ENCODE measurements at regions not wholly inside any gene's neighbourhood (a gene's known extent, or its start where the extent isn't known, plus 50 kb on each side); places are given as distances from the start of the nearest gene placed in this dataset.

DNA sequence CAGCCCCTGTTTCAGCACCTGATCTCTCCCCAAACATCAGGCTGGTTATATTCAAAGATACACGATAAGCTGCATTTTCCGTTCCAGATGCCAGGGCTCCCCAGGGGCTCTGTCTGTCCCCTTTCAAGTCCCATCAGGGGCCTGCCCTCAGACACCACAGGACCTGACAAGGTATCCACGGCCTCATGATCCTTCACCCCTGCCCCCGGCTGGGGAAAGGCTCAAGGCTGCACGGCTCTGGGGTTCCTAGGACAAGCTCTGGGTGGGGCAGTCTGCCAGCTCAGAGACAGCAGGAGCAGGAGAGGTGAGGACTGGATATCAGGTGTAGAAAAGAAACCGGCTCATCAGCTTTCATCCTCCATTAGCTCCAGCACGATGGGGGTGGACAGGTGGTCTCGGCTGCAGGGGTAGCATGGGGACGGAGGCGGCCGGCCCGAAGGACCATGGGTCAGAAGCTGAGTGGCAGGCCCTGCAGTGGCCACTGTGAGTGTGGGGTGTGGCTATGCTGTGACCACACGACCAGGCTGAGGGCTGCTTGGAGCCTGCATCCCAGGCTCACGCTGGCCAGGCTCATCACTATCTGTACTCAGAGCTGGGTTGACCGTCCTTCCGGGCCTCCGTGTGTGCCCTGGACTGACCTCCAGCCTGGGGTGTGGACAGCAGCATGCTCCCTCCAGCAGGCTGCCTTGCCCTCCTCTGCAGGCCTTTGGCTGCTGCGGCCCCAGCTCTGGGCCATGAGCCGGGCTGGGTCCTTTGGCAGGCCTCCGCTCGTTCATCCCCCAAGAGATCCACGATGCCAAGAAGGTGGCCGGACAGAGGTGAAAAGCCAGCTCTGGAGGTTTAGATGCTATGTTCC lies 386.2 kb downstream of the THBS2 start:
- no peaks in the 10 kb centered on the region for H3K36me3 ChIP-seq (replicated peaks in 1 of 2; ENCODE audit: control insufficient read depth in 2 of 2, insufficient read depth in 2 of 2, low read length in 2 of 2)
- H3K4me3 ChIP-seq (ENCODE audit: low read length in 2 of 2): no peak overlapping the region
- H2BK15ac ChIP-seq (ENCODE audit: low read length): no peak overlapping the region
- H2BK12ac ChIP-seq (ENCODE audit: low read length): no peak overlapping the region
- H4K91ac ChIP-seq (ENCODE audit: low read depth, low read length, poor library complexity): no peak overlapping the region
- H2BK5ac ChIP-seq (ENCODE audit: low read length): no peak overlapping the region
- peaks cover 0 to 4% (median 0%) of the 10 kb centered on the region in 3 experiments for H3K27me3 ChIP-seq (ENCODE audit: control insufficient read depth in 3 of 3, insufficient read depth in 3 of 3, low read depth in 1 of 3, low read length in 3 of 3)
- peak overlapping the region; percentile 73 for H2AK5ac ChIP-seq (ENCODE audit: low read depth, low read length)
- H3K4me2 ChIP-seq (ENCODE audit: insufficient read depth, low read length, poor library complexity, severe bottlenecking): no peak overlapping the region
- no peaks in the 10 kb centered on the region for H3K79me1 ChIP-seq (ENCODE audit: low read depth, low read length)
- peak overlapping the region; percentile 74 for H3K18ac ChIP-seq (ENCODE audit: low read length)
- DNase-seq (ENCODE audit: low spot score): no peak
- no peak overlapping the region for H3K4ac ChIP-seq (ENCODE audit: low read length)
- H2BK120ac ChIP-seq (ENCODE audit: low read depth, low read length): no peak overlapping the region
- peak overlapping the region; percentile 63 for H3K14ac ChIP-seq (ENCODE audit: low read length)
- H2AFZ ChIP-seq (ENCODE audit: low read length): no peak overlapping the region
- peak overlapping the region; percentile 74 for H3K9ac ChIP-seq (ENCODE audit: low read depth, low read length, poor library complexity)
- H4K8ac ChIP-seq (ENCODE audit: low read depth, low read length): no peak overlapping the region
- WGBS, 2 donors (ENCODE audit: extremely low coverage in 2 of 2, insufficient read length in 2 of 2, insufficient replicate concordance in 1 of 2): no CpG with 5 or more reads among the region's 23 CpGs
- peaks cover 0 to 2% of the 10 kb centered on the region in 2 donors for H3K9me3 ChIP-seq (replicated peaks in 1 of 2; ENCODE audit: control insufficient read depth in 2 of 2, insufficient read depth in 1 of 2, low read depth in 1 of 2, low read length in 2 of 2)
- H3K27ac ChIP-seq (replicated peaks; ENCODE audit: low read length): no peak overlapping the region
- no peak overlapping the region for H3K23ac ChIP-seq (ENCODE audit: low read depth, low read length, poor library complexity)
- H3K4me1 ChIP-seq (ENCODE audit: control insufficient read depth in 2 of 2, insufficient read depth in 1 of 2, low read depth in 1 of 2, low read length in 2 of 2): no peaks in the 10 kb centered on the region

DNA sequence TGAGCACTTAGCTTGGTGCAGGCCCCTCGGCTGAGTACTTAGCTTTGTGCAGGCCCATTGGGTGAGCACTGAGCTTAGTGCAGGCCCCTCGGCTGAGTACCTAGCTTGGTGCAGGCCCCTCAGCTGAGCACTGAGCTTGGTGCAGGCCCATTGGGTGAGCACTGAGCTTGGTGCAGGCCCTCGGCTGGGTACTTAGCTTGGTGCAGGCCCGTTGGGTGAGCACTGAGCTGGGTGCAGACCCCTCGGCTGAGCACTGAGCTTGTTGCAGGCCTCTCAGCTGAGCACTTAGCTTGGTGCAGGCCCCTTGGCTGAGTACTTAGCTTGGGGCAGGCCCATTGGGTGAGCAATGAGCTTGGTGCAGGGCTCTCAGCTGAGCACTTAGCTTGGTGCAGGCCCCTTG lies 387.1 kb downstream of the THBS2 start:
- H2BK15ac ChIP-seq (ENCODE audit: low read length): no peak overlapping the region
- no CpG with 5 or more reads among the region's 5 CpGs for WGBS, 2 donors (ENCODE audit: extremely low coverage in 2 of 2, insufficient read length in 2 of 2, insufficient replicate concordance in 1 of 2)
- H4K8ac ChIP-seq (ENCODE audit: low read depth, low read length): no peak overlapping the region
- no peak overlapping the region for H3K27ac ChIP-seq (replicated peaks; ENCODE audit: low read length)
- H3K23ac ChIP-seq (ENCODE audit: low read depth, low read length, poor library complexity): no peak overlapping the region
- H3K4me2 ChIP-seq (ENCODE audit: insufficient read depth, low read length, poor library complexity, severe bottlenecking): no peak overlapping the region
- peak overlapping the region; percentile 63 for H2BK12ac ChIP-seq (ENCODE audit: low read length)
- H3K18ac ChIP-seq (ENCODE audit: low read length): peak overlapping the region; percentile 78
- no peak overlapping the region for H3K9ac ChIP-seq (ENCODE audit: low read depth, low read length, poor library complexity)
- no peak overlapping the region for H3K4me3 ChIP-seq (ENCODE audit: low read length in 2 of 2)
- no peak overlapping the region for H2AFZ ChIP-seq (ENCODE audit: low read length)
- peaks cover 0 to 4% (median 0%) of the 10 kb centered on the region in 3 experiments for H3K27me3 ChIP-seq (ENCODE audit: control insufficient read depth in 3 of 3, insufficient read depth in 3 of 3, low read depth in 1 of 3, low read length in 3 of 3)
- DNase-seq (ENCODE audit: low spot score): no peak
- no peak overlapping the region for H2BK120ac ChIP-seq (ENCODE audit: low read depth, low read length)
- H3K79me1 ChIP-seq (ENCODE audit: low read depth, low read length): no peaks in the 10 kb centered on the region
- H3K9me3 ChIP-seq (replicated peaks in 1 of 2; ENCODE audit: control insufficient read depth in 2 of 2, insufficient read depth in 1 of 2, low read depth in 1 of 2, low read length in 2 of 2): peaks cover 0 to 2% of the 10 kb centered on the region in 2 donors
- H3K4me1 ChIP-seq (ENCODE audit: control insufficient read depth in 2 of 2, insufficient read depth in 1 of 2, low read depth in 1 of 2, low read length in 2 of 2): no peaks in the 10 kb centered on the region
- no peak overlapping the region for H3K14ac ChIP-seq (ENCODE audit: low read length)
- H4K91ac ChIP-seq (ENCODE audit: low read depth, low read length, poor library complexity): no peak overlapping the region
- no peak overlapping the region for H2BK5ac ChIP-seq (ENCODE audit: low read length)
- no peak overlapping the region for H3K4ac ChIP-seq (ENCODE audit: low read length)
- peak overlapping the region; percentile 16 for H2AK5ac ChIP-seq (ENCODE audit: low read depth, low read length)
- H3K36me3 ChIP-seq (replicated peaks in 1 of 2; ENCODE audit: control insufficient read depth in 2 of 2, insufficient read depth in 2 of 2, low read length in 2 of 2): no peaks in the 10 kb centered on the region

DNA sequence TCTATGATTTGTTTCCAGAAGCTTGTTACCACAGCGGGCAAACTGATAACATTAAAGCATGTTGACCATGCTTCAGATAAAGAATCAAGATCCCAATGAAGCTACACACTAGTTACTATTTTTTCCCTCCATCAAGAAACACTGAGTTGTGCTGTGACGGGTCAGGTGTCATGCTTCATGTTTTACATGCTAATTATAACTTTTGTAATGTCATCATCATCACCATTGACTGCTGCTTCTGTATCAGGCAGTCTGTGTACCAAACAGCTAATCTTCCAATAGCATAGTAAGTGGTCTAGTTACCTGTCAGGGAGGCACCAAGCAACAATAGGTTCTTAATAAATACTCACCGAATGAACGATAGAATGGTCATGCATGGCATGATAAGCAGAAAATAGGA lies 388.1 kb downstream of the THBS2 start:
- no CpG with 5 or more reads among the region's 4 CpGs for WGBS, 2 donors (ENCODE audit: extremely low coverage in 2 of 2, insufficient read length in 2 of 2, insufficient replicate concordance in 1 of 2)
- no peaks in the 10 kb centered on the region for H3K4me1 ChIP-seq (ENCODE audit: control insufficient read depth in 2 of 2, insufficient read depth in 1 of 2, low read depth in 1 of 2, low read length in 2 of 2)
- H3K36me3 ChIP-seq (replicated peaks in 1 of 2; ENCODE audit: control insufficient read depth in 2 of 2, insufficient read depth in 2 of 2, low read length in 2 of 2): no peaks in the 10 kb centered on the region
- H2BK5ac ChIP-seq (ENCODE audit: low read length): no peak overlapping the region
- H2AFZ ChIP-seq (ENCODE audit: low read length): no peak overlapping the region
- H3K4me2 ChIP-seq (ENCODE audit: insufficient read depth, low read length, poor library complexity, severe bottlenecking): no peak overlapping the region
- no peak overlapping the region for H4K91ac ChIP-seq (ENCODE audit: low read depth, low read length, poor library complexity)
- H3K9me3 ChIP-seq (replicated peaks in 1 of 2; ENCODE audit: control insufficient read depth in 2 of 2, insufficient read depth in 1 of 2, low read depth in 1 of 2, low read length in 2 of 2): peaks cover 0 to 2% of the 10 kb centered on the region in 2 donors
- H3K79me1 ChIP-seq (ENCODE audit: low read depth, low read length): no peaks in the 10 kb centered on the region
- no peak overlapping the region for H3K4ac ChIP-seq (ENCODE audit: low read length)
- H3K27ac ChIP-seq (replicated peaks; ENCODE audit: low read length): no peak overlapping the region
- H3K4me3 ChIP-seq (ENCODE audit: low read length in 2 of 2): no peak overlapping the region
- no peak overlapping the region for H2BK12ac ChIP-seq (ENCODE audit: low read length)
- no peak for DNase-seq (ENCODE audit: low spot score)
- H4K8ac ChIP-seq (ENCODE audit: low read depth, low read length): no peak overlapping the region
- H3K23ac ChIP-seq (ENCODE audit: low read depth, low read length, poor library complexity): no peak overlapping the region
- H2BK15ac ChIP-seq (ENCODE audit: low read length): no peak overlapping the region
- no peak overlapping the region for H3K18ac ChIP-seq (ENCODE audit: low read length)
- peaks cover 0 to 4% (median 0%) of the 10 kb centered on the region in 3 experiments for H3K27me3 ChIP-seq (ENCODE audit: control insufficient read depth in 3 of 3, insufficient read depth in 3 of 3, low read depth in 1 of 3, low read length in 3 of 3)
- H2BK120ac ChIP-seq (ENCODE audit: low read depth, low read length): no peak overlapping the region
- H3K9ac ChIP-seq (ENCODE audit: low read depth, low read length, poor library complexity): no peak overlapping the region
- no peak overlapping the region for H3K14ac ChIP-seq (ENCODE audit: low read length)
- no peak overlapping the region for H2AK5ac ChIP-seq (ENCODE audit: low read depth, low read length)

DNA sequence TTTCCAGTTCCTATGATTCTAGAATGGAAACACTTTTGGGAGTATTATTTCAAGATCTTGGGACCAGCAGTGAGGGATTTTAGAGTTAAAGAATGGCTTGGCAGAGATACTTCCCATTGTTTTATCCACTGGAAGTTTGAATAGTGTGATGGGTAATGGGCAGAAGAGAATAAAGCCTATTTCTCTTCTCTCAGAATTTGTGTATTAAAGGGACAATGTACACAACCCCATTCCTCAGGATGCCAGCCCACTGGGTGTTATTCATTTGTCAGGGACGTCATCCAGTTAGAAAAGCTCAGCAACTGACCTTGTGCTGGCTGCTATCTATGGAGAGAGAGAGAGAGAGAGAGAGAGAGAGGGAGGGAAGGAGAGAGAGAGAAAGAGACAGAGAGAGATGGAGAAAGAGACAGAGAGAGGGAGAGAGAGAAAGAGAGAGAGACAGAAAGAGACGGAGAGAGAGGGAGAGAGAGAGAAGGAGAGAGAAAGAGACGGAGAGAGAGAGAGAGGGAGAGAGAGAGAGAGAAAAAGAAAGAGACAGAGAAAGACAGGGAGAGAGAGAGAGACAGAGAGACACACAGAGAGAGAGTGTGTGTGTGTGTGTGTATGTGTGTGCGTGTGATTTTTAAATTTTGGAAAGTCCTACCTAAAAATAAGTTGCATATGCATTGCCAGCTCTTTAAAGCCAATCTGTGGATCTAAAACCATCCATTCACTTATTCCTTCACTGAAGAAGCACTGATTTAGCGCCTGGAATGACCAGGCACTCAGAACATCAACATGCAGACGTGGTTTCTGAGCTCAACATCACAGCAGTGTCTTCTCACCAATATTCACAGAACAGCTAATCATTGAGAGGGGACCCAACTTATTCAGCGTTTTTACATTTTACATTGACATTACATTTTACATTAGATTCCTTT lies 388.8 kb downstream of the THBS2 start:
- no CpG with 5 or more reads among the region's 7 CpGs for WGBS, 2 donors (ENCODE audit: extremely low coverage in 2 of 2, insufficient read length in 2 of 2, insufficient replicate concordance in 1 of 2)
- no peak for DNase-seq (ENCODE audit: low spot score)
- H3K4me2 ChIP-seq (ENCODE audit: insufficient read depth, low read length, poor library complexity, severe bottlenecking): no peak overlapping the region
- H2BK12ac ChIP-seq (ENCODE audit: low read length): no peak overlapping the region
- H3K27ac ChIP-seq (replicated peaks; ENCODE audit: low read length): no peak overlapping the region
- H3K23ac ChIP-seq (ENCODE audit: low read depth, low read length, poor library complexity): no peak overlapping the region
- H2BK120ac ChIP-seq (ENCODE audit: low read depth, low read length): no peak overlapping the region
- H3K4me3 ChIP-seq (ENCODE audit: low read length in 2 of 2): no peak overlapping the region
- no peak overlapping the region for H3K14ac ChIP-seq (ENCODE audit: low read length)
- no peak overlapping the region for H2BK15ac ChIP-seq (ENCODE audit: low read length)
- no peak overlapping the region for H2BK5ac ChIP-seq (ENCODE audit: low read length)
- no peak overlapping the region for H4K8ac ChIP-seq (ENCODE audit: low read depth, low read length)
- H2AFZ ChIP-seq (ENCODE audit: low read length): no peak overlapping the region
- H3K4ac ChIP-seq (ENCODE audit: low read length): no peak overlapping the region
- H3K18ac ChIP-seq (ENCODE audit: low read length): no peak overlapping the region
- H3K36me3 ChIP-seq (replicated peaks in 1 of 2; ENCODE audit: control insufficient read depth in 2 of 2, insufficient read depth in 2 of 2, low read length in 2 of 2): no peaks in the 10 kb centered on the region
- H4K91ac ChIP-seq (ENCODE audit: low read depth, low read length, poor library complexity): no peak overlapping the region
- no peak overlapping the region for H2AK5ac ChIP-seq (ENCODE audit: low read depth, low read length)
- no peaks in the 10 kb centered on the region for H3K79me1 ChIP-seq (ENCODE audit: low read depth, low read length)
- no peak overlapping the region for H3K9ac ChIP-seq (ENCODE audit: low read depth, low read length, poor library complexity)
- H3K4me1 ChIP-seq (ENCODE audit: control insufficient read depth in 2 of 2, insufficient read depth in 1 of 2, low read depth in 1 of 2, low read length in 2 of 2): no peaks in the 10 kb centered on the region
- H3K9me3 ChIP-seq (replicated peaks in 1 of 2; ENCODE audit: control insufficient read depth in 2 of 2, insufficient read depth in 1 of 2, low read depth in 1 of 2, low read length in 2 of 2): peaks cover 0 to 2% of the 10 kb centered on the region in 2 donors
- H3K27me3 ChIP-seq (ENCODE audit: control insufficient read depth in 3 of 3, insufficient read depth in 3 of 3, low read depth in 1 of 3, low read length in 3 of 3): peaks cover 0 to 4% (median 0%) of the 10 kb centered on the region in 3 experiments

All from neuronal stem cell (in vitro differentiated cells).